ENCODE measurements at regions not wholly inside any gene's neighbourhood (a gene's known extent, or its start where the extent isn't known, plus 50 kb on each side); places are given as distances from the start of the nearest gene placed in this dataset.

DNA sequence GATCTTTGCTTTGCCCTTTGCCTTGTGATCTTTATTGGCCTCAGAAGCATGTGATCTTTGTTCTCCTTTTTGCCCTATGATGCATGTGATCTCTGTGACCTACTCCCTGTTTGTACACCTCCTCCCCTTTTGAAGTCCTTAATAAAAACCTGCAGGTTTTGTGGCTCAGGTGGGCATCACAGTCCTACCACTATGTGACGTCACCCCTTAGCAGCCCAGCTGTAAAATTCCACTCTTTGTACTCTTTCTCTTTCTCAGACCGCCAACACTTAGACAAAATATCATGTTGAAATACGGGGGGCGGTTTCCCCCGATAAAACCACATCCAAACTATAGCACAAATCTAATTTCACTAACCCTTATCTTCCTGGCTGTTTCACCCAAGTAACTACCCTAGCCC is 76.7 kb upstream of the RAPGEF4 start:
- TF ChIP-seq MAX (IDR thresholded peaks at IDR 0.05) (no peak), ZBTB7A (IDR thresholded peaks at IDR 0.05; ENCODE audit: low read depth) (no peak), EGR1 (IDR thresholded peaks at IDR 0.05) (no peak), USF1 (IDR thresholded peaks at IDR 0.05) (no peak), TAF1 (IDR thresholded peaks at IDR 0.05; ENCODE audit: low read depth) (no peak), CEBPB (IDR thresholded peaks at IDR 0.05) (no peak), YY1 (IDR thresholded peaks at IDR 0.05; ENCODE audit: low read depth) (no peak), FOXM1 (IDR thresholded peaks at IDR 0.05; ENCODE audit: borderline replicate concordance, low read depth) (no peak), TEAD4 (IDR thresholded peaks at IDR 0.05) (no peak), RAD21 (IDR thresholded peaks at IDR 0.05; ENCODE audit: low read depth) (no peak), CREB1 (IDR thresholded peaks at IDR 0.05; ENCODE audit: low read depth) (no peak), EP300 (IDR thresholded peaks at IDR 0.05; ENCODE audit: borderline replicate concordance) (no peak), TCF12 (IDR thresholded peaks at IDR 0.05; ENCODE audit: low read depth) (no peak), NFIC (IDR thresholded peaks at IDR 0.05) (no peak)
- TF ChIP-seq, protein P1, sequence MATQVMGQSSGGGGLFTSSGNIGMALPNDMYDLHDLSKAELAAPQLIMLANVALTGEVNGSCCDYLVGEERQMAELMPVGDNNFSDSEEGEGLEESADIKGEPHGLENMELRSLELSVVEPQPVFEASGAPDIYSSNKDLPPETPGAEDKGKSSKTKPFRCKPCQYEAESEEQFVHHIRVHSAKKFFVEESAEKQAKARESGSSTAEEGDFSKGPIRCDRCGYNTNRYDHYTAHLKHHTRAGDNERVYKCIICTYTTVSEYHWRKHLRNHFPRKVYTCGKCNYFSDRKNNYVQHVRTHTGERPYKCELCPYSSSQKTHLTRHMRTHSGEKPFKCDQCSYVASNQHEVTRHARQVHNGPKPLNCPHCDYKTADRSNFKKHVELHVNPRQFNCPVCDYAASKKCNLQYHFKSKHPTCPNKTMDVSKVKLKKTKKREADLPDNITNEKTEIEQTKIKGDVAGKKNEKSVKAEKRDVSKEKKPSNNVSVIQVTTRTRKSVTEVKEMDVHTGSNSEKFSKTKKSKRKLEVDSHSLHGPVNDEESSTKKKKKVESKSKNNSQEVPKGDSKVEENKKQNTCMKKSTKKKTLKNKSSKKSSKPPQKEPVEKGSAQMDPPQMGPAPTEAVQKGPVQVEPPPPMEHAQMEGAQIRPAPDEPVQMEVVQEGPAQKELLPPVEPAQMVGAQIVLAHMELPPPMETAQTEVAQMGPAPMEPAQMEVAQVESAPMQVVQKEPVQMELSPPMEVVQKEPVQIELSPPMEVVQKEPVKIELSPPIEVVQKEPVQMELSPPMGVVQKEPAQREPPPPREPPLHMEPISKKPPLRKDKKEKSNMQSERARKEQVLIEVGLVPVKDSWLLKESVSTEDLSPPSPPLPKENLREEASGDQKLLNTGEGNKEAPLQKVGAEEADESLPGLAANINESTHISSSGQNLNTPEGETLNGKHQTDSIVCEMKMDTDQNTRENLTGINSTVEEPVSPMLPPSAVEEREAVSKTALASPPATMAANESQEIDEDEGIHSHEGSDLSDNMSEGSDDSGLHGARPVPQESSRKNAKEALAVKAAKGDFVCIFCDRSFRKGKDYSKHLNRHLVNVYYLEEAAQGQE (IDR thresholded peaks at IDR 0.05; ENCODE audit: low read depth): no peak

- TF ChIP-seq YY1 (IDR thresholded peaks at IDR 0.05; ENCODE audit: low read depth): no peak
- TF ChIP-seq NFIC (IDR thresholded peaks at IDR 0.05): no peak
- no peak for TF ChIP-seq TEAD4 (IDR thresholded peaks at IDR 0.05)
- TF ChIP-seq, protein P1 (IDR thresholded peaks at IDR 0.05; ENCODE audit: low read depth): no peak
- no peak for TF ChIP-seq FOXM1 (IDR thresholded peaks at IDR 0.05; ENCODE audit: borderline replicate concordance, low read depth)
- TF ChIP-seq RAD21 (IDR thresholded peaks at IDR 0.05; ENCODE audit: low read depth): no peak
Measured at GRCh38 chr2:172662099-172662498, 73.5 kb upstream of the RAPGEF4 start.

- TF ChIP-seq, protein P1 (IDR thresholded peaks at IDR 0.05; ENCODE audit: low read depth): no peak
- TF ChIP-seq USF1 (IDR thresholded peaks at IDR 0.05) (no peak), FOXM1 (IDR thresholded peaks at IDR 0.05; ENCODE audit: borderline replicate concordance, low read depth) (no peak), YY1 (IDR thresholded peaks at IDR 0.05; ENCODE audit: low read depth) (no peak), TEAD4 (IDR thresholded peaks at IDR 0.05) (no peak), MAX (IDR thresholded peaks at IDR 0.05) (no peak), RAD21 (IDR thresholded peaks at IDR 0.05; ENCODE audit: low read depth) (no peak), EP300 (IDR thresholded peaks at IDR 0.05; ENCODE audit: borderline replicate concordance) (no peak), TCF12 (IDR thresholded peaks at IDR 0.05; ENCODE audit: low read depth) (no peak), NFIC (IDR thresholded peaks at IDR 0.05) (no peak), CEBPB (IDR thresholded peaks at IDR 0.05) (no peak), EGR1 (IDR thresholded peaks at IDR 0.05) (no peak)
Measured at GRCh38 chr2:172664766-172665165, 70.9 kb upstream of the RAPGEF4 start.

DNA sequence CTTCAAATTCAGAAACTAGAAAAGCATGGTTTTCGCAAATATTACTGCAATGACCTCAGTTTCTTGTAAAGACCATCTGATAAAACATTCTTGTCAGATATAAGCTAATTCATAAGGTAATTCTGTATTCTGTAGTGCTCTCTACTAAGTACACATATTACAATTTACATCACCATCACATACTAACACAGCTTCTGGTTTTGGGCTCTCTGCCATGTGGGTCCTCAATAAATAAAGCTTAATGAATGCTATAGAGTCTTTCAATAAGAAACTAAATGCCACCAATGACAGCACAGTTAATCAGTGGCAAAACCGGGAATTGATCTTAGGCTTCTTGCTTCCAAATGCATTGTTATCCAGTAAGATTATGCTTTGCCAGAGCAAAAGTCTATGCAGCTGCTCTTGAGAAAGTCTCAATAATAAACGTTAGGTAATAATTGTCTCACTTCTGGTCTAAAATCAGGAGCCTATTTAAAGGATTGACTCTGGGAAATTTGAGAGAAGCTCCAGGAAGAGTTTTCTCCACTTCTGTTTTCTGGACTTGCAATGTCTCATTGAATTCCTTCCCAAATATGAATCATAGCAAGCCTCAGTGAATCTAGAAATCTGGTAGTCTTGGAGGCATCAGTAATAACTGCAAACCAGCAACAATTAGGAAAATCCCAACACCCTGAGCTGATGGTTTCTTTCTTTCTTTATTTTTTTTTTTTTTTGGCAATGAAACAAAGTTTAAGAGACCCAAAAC is 67.9 kb upstream of the RAPGEF4 start:
- TF ChIP-seq CEBPB (IDR thresholded peaks at IDR 0.05) (no peak), MAX (IDR thresholded peaks at IDR 0.05) (no peak), CREB1 (IDR thresholded peaks at IDR 0.05; ENCODE audit: low read depth) (no peak), EGR1 (IDR thresholded peaks at IDR 0.05) (no peak), YY1 (IDR thresholded peaks at IDR 0.05; ENCODE audit: low read depth) (no peak), EP300 (IDR thresholded peaks at IDR 0.05; ENCODE audit: borderline replicate concordance) (no peak), TCF12 (IDR thresholded peaks at IDR 0.05; ENCODE audit: low read depth) (no peak), RAD21 (IDR thresholded peaks at IDR 0.05; ENCODE audit: low read depth) (no peak), ZBTB7A (IDR thresholded peaks at IDR 0.05; ENCODE audit: low read depth) (no peak), FOXM1 (IDR thresholded peaks at IDR 0.05; ENCODE audit: borderline replicate concordance, low read depth) (no peak), USF1 (IDR thresholded peaks at IDR 0.05) (no peak), NFIC (IDR thresholded peaks at IDR 0.05) (no peak)
